IMR-90 (cell line): ENCODE measurements at regions not wholly inside any gene's neighbourhood (a gene's known extent, or its start where the extent isn't known, plus 50 kb on each side); places are given as distances from the start of the nearest gene placed in this dataset.

Experiments used
- ATAC-seq: fragments of 200-7000 bp; cut with Tn5 transposase; 2 replicates; pipeline ENCODE4 v1.9.1; 2020; ENCODE audit warnings: low read depth, mild to moderate bottlenecking, moderate library complexity
- BruUV-seq: library from RNA; stranded (reverse); fragments of 400-500 nt; replicated peaks from 2 replicates; lab custom pipeline; 2021; lab: Mats Ljungman, UMichigan
- CTCF ChIA-PET: fragments of 300-600 bp; formaldehyde crosslinking; extraction: SDS; loops from one replicate; lab custom pipeline; 2021; ENCODE audit warnings: antibody characterized with exemption; lab: Yijun Ruan, JAX
- POLR2A ChIA-PET: fragments of 300-600 bp; sonication (Branson Sonifier 250); formaldehyde crosslinking; loops from one replicate; lab custom pipeline; 2022; ENCODE audit warnings: antibody characterized with exemption; ENCODE audit not compliant: unreplicated experiment; lab: Charles Lee
- DNase-seq: peaks from one replicate; pipeline ENCODE4 v3.0.0; 2013
- H2AFZ ChIP-seq: replicated peaks from 2 replicates; pipeline ENCODE3; 2013; ENCODE audit warnings: low read length, mild to moderate bottlenecking; ENCODE audit not compliant: poor library complexity
- H2AK5ac ChIP-seq: 2 replicates; pipeline ENCODE4 v1.6.1; 2013; ENCODE audit warnings: low read depth, low read length, inconsistent platforms
- H2AK9ac ChIP-seq: replicated peaks from 2 replicates; pipeline ENCODE3; 2013; ENCODE audit warnings: mild to moderate bottlenecking, low read depth, low read length, moderate library complexity; ENCODE audit not compliant: poor library complexity
- H2BK120ac ChIP-seq: 2 replicates; pipeline ENCODE4 v1.6.1; 2013; ENCODE audit warnings: low read depth, low read length, inconsistent platforms
- H2BK15ac ChIP-seq: 3 replicates; pipeline ENCODE4 v1.6.1; 2013; ENCODE audit warnings: low read depth, low read length, inconsistent platforms
- H2BK20ac ChIP-seq: 2 replicates; pipeline ENCODE4 v1.6.1; 2013; ENCODE audit warnings: low read depth, mild to moderate bottlenecking, inconsistent platforms, low read length, moderate library complexity
- H2BK5ac ChIP-seq: 2 replicates; pipeline ENCODE4 v1.6.1; 2013; ENCODE audit warnings: mild to moderate bottlenecking, low read depth, low read length, inconsistent platforms; ENCODE audit not compliant: poor library complexity, severe bottlenecking
- H3K14ac ChIP-seq: replicated peaks from 2 replicates; pipeline ENCODE4 v1.6.1; 2013; ENCODE audit warnings: low read depth, low read length, inconsistent platforms
- H3K18ac ChIP-seq: 2 replicates; pipeline ENCODE4 v1.6.1; 2013; ENCODE audit warnings: low read depth, low read length, control low read depth
- H3K23ac ChIP-seq: 2 replicates; pipeline ENCODE4 v1.6.1; 2013; ENCODE audit warnings: low read depth, low read length, inconsistent platforms
- H3K27ac ChIP-seq: 2 replicates; pipeline ENCODE4 v1.5.1; 2013; ENCODE audit warnings: mild to moderate bottlenecking, control low read depth, low read length; ENCODE audit not compliant: insufficient read depth
- H3K27me3 ChIP-seq: 2 replicates; pipeline ENCODE4 v1.6.1; 2013; ENCODE audit warnings: low read length; ENCODE audit not compliant: control insufficient read depth, insufficient read depth
- H3K36me3 ChIP-seq: 2 replicates; pipeline ENCODE4 v1.6.1; 2013; ENCODE audit warnings: low read length, mixed read lengths; ENCODE audit not compliant: control insufficient read depth, insufficient read depth
- H3K4ac ChIP-seq: 2 replicates; pipeline ENCODE4 v1.6.1; 2013; ENCODE audit warnings: low read depth, low read length, inconsistent platforms
- H3K4me1 ChIP-seq: 2 replicates; pipeline ENCODE4 v1.6.1; 2013; ENCODE audit warnings: low read length, mixed read lengths; ENCODE audit not compliant: control insufficient read depth, insufficient read depth
- H3K4me2 ChIP-seq: 2 replicates; pipeline ENCODE4 v1.6.1; 2013; ENCODE audit warnings: low read depth, mild to moderate bottlenecking, control low read depth, low read length, moderate library complexity
- H3K4me3 ChIP-seq: 2 replicates; pipeline ENCODE4 v1.5.1; 2013; ENCODE audit warnings: low read depth, mild to moderate bottlenecking, control low read depth, low read length, moderate library complexity; ENCODE audit not compliant: insufficient read depth
- H3K56ac ChIP-seq: 2 replicates; pipeline ENCODE4 v1.6.1; 2013; ENCODE audit warnings: low read length, inconsistent platforms; ENCODE audit not compliant: insufficient read depth; ENCODE audit errors: extremely low read depth
- H3K79me1 ChIP-seq, 2 experiments: 2 replicates each; pipeline ENCODE4 v1.6.1; 2013; ENCODE audit warnings: low read length in 2 of 2, inconsistent platforms in 1 of 2, low read depth in 1 of 2
- H3K9ac ChIP-seq: 2 replicates; pipeline ENCODE4 v1.6.1; 2013; ENCODE audit warnings: low read depth, low read length, control low read depth
- H3K9me1 ChIP-seq: 2 replicates; pipeline ENCODE4 v1.6.1; 2013; ENCODE audit warnings: low read length, inconsistent platforms; ENCODE audit not compliant: insufficient read depth
- H3K9me3 ChIP-seq: 2 replicates; pipeline ENCODE4 v1.6.1; 2013; ENCODE audit warnings: low read length; ENCODE audit not compliant: control insufficient read depth, insufficient read depth
- H4K20me1 ChIP-seq: 2 replicates; pipeline ENCODE4 v1.6.1; 2013; ENCODE audit warnings: low read length, inconsistent platforms; ENCODE audit not compliant: insufficient read depth
- H4K5ac ChIP-seq: 2 replicates; pipeline ENCODE4 v1.6.1; 2013; ENCODE audit warnings: mild to moderate bottlenecking, low read depth, low read length, control low read depth
- H4K8ac ChIP-seq, 2 experiments: 2 replicates each; pipeline ENCODE4 v1.6.1; 2013; ENCODE audit warnings: low read depth in 2 of 2, low read length in 2 of 2, control low read depth in 1 of 2, inconsistent platforms in 1 of 2
- H4K91ac ChIP-seq: 2 replicates; pipeline ENCODE4 v1.6.1; 2013; ENCODE audit warnings: low read depth, low read length, inconsistent platforms; ENCODE audit not compliant: insufficient read depth
- CHD1 ChIP-seq: IDR thresholded peaks from 2 replicates; pipeline ENCODE4 v1.6.1; 2012; ENCODE audit warnings: low read depth, low read length, improper control_type of control experiment
- WGBS, 2 experiments: methylation state at CpG; one replicate each; pipeline versions ENCODE4 v1.1.5 to v1.1.7; 2013; ENCODE audit warnings: missing lambda C conversion rate in 2 of 2; ENCODE audit not compliant: insufficient read length in 1 of 2; ENCODE audit errors: extremely low coverage in 2 of 2; 5-methylcytosine and 5-hydroxymethylcytosine counted together
- dilution Hi-C: fragments of 300-500 bp; cut with HindIII; formaldehyde crosslinking; loops from one replicate; pipeline ENCODE4 v1.14.3; 2018; ENCODE audit warnings: low sequenced_read_pairs; ENCODE audit not compliant: unreplicated experiment
- in situ Hi-C: fragments of 300-500 bp; cut with MboI; formaldehyde crosslinking; loops from 3 replicates; pipeline ENCODE4 v1.14.3; 2019; ENCODE audit warnings: low sequenced_read_pairs, inconsistent platforms, mixed read lengths
- intact Hi-C: fragments of 100-400 bp; cut with micrococcal nuclease; formaldehyde crosslinking; loops from 2 replicates; pipeline ENCODE4 v1.10.0; 2022

GRCh38 chr4:163846008-163846407 is 351.5 kb downstream of the TMA16 start:
- no CpG with 5 or more reads among the region's 3 CpGs for WGBS, 2 experiments
- no peak overlapping the region for H4K91ac ChIP-seq
- H3K14ac ChIP-seq: no peak overlapping the region
- H3K27ac ChIP-seq: no peak overlapping the region
- ChIA-PET POLR2A (no interaction called here), CTCF (interaction anchor here (0.7 kb wide), 1 partner anchor 14 kb away, joined by 4 read pairs; no protein-coding TSS in a partner anchor)
- dilution Hi-C loops: no loop called here
- H3K9me1 ChIP-seq: no peaks in the 10 kb centered on the region
- intact Hi-C loops: no loop called here
- no peaks in the 10 kb centered on the region for H3K9me3 ChIP-seq
- H2AK5ac ChIP-seq: no peak overlapping the region
- H3K9ac ChIP-seq: no peak overlapping the region
- H2AFZ ChIP-seq: no peak overlapping the region
- no peak overlapping the region for H3K4me2 ChIP-seq
- H4K20me1 ChIP-seq: no peaks in the 10 kb centered on the region
- no peak overlapping the region for H3K18ac ChIP-seq
- H3K79me1 ChIP-seq: no peaks in the 10 kb centered on the region
- no peak overlapping the region for H4K5ac ChIP-seq
- TF ChIP-seq CHD1: no peak
- H3K36me3 ChIP-seq: no peaks in the 10 kb centered on the region
- no peak overlapping the region for H3K4me3 ChIP-seq
- no peak overlapping the region for H4K8ac ChIP-seq
- H3K4ac ChIP-seq: no peak overlapping the region
- H2AK9ac ChIP-seq: no peak overlapping the region
- no peak overlapping the region for H2BK5ac ChIP-seq
- DNase-seq: no peak
- no peak overlapping the region for H3K23ac ChIP-seq
- BruUV-seq: no TSS peak
- no peaks in the 10 kb centered on the region for H3K4me1 ChIP-seq
- no peak overlapping the region for H2BK15ac ChIP-seq
- in situ Hi-C loops: no loop called here
- no peak for ATAC-seq
- H2BK120ac ChIP-seq: no peak overlapping the region
- H3K56ac ChIP-seq: no peak overlapping the region
- no peak overlapping the region for H2BK20ac ChIP-seq
- H3K27me3 ChIP-seq: no peaks in the 10 kb centered on the region
